Ovary (tissue), 7 donors: ENCODE measurements at regions not wholly inside any gene's neighbourhood (a gene's known extent, or its start where the extent isn't known, plus 50 kb on each side); places are given as distances from the start of the nearest gene placed in this dataset.

Experiments used
- DNase-seq, 5 donors: peaks; one replicate each; pipeline ENCODE4 v3.0.0-alpha.2; 2019 to 2020
- H3K27ac ChIP-seq, 2 donors: fragments of 200-600 bp; one replicate each; pipeline versions ENCODE4 v1.5.1 to v1.8.0; 2019 to 2022
- H3K27me3 ChIP-seq: fragments of 200-600 bp; one replicate; pipeline ENCODE4 v1.8.0; 2022
- H3K36me3 ChIP-seq: fragments of 200-600 bp; sonication (generic); one replicate; pipeline ENCODE4 v1.5.1; 2019
- H3K4me1 ChIP-seq: one replicate; pipeline ENCODE4 v1.8.1; 2013; ENCODE audit warnings: mild to moderate bottlenecking, moderate library complexity; ENCODE audit not compliant: insufficient read depth
- H3K4me3 ChIP-seq: fragments of 200-600 bp; sonication (generic); one replicate; pipeline ENCODE4 v1.5.1; 2017
- H3K9me3 ChIP-seq, 2 donors: fragments of 200-600 bp in 1 of 2; sonication (generic) in 1 of 2; one replicate each; pipeline versions ENCODE4 v1.5.1 to v1.8.1; 2013 to 2019; ENCODE audit warnings: mild to moderate bottlenecking in 1 of 2, moderate library complexity in 1 of 2
- CTCF ChIP-seq, 3 donors: fragments of 450-650 bp in 2 of 3; fragments of 200-600 bp in 1 of 3; IDR thresholded peaks; one replicate each; pipeline versions ENCODE4 v1.5.1 to v1.8.0; 2016 to 2022; ENCODE audit warnings: antibody characterized with exemption in 3 of 3, mild to moderate bottlenecking in 1 of 3
- EP300 ChIP-seq: sonication (generic); formaldehyde crosslinking; IDR thresholded peaks from one replicate; pipeline ENCODE4 v1.6.1; 2017; ENCODE audit warnings: antibody characterized with exemption
- POLR2A ChIP-seq: fragments of 450-650 bp; IDR thresholded peaks from one replicate; pipeline ENCODE4 v1.6.1; 2017; ENCODE audit warnings: antibody characterized with exemption, mild to moderate bottlenecking, moderate library complexity
- WGBS, 3 donors: extraction: QIAGEN DNeasy Blood & Tissue Kit in 1 of 3; methylation state at CpG; one replicate each; pipeline versions ENCODE4 v1.1.5 to v1.1.7; 2013 to 2017; 5-methylcytosine and 5-hydroxymethylcytosine counted together
- intact Hi-C, 4 donors: fragments of 100-400 bp; cut with DNase I; formaldehyde crosslinking; loops; one replicate each; pipeline versions ENCODE4 v1.11.0 to v1.15.1; 2022 to 2023
- donor health status: DM: no; HTN: no; CAD: no; lungs with moderate emphysema.
- donor health status: DM: no; HTN: no; CAD: no.
- donor health status: Bipolar disorder and iron deficiency.
- donor health status: DM: no; HTN: no; CAD: no.
- donor health status: DM: yes; HTN: yes; CAD: no.

- Histone ChIP-seq H3K4me1 (no peaks in the 10 kb centered on the region), H3K4me3 (no peak overlapping the region), H3K9me3 (peaks cover 0 to 4% of the 10 kb centered on the region in 2 donors), H3K36me3 (no peaks in the 10 kb centered on the region), H3K27ac (no peak overlapping the region), H3K27me3 (no peaks in the 10 kb centered on the region)
- no peak for DNase-seq
- 29 to 40% (median 37%) methylated on average over 3 of the region's 3 CpGs for WGBS, 3 donors
- TF ChIP-seq EP300 (no peak), POLR2A (no peak), CTCF (IDR thresholded peaks at IDR 0.05) (no peak)
- intact Hi-C loops = no loop called here
Measured at GRCh38 chr1:201769966-201770365, 59.0 kb upstream of the IPO9 start.

GRCh38 chr1:201771466-201771865, 57.5 kb upstream of the IPO9 start:
- Histone ChIP-seq H3K4me3 (no peak overlapping the region), H3K27me3 (no peaks in the 10 kb centered on the region), H3K4me1 (no peaks in the 10 kb centered on the region), H3K36me3 (no peaks in the 10 kb centered on the region), H3K27ac (no peak overlapping the region), H3K9me3 (peaks cover 0 to 4% of the 10 kb centered on the region in 2 donors)
- TF ChIP-seq EP300 (no peak), CTCF (IDR thresholded peaks at IDR 0.05) (no peak), POLR2A (no peak)
- DNase-seq = no peak
- 93 to 97% (median 94%) methylated on average over 2 of the region's 2 CpGs for WGBS, 3 donors
- intact Hi-C loops = no loop called here

- intact Hi-C loops = no loop called here
- Histone ChIP-seq H3K36me3 (no peaks in the 10 kb centered on the region), H3K4me1 (no peaks in the 10 kb centered on the region), H3K27ac (no peak overlapping the region), H3K27me3 (no peaks in the 10 kb centered on the region), H3K9me3 (peaks cover 0 to 4% of the 10 kb centered on the region in 2 donors), H3K4me3 (no peak overlapping the region)
- no peak for DNase-seq
- TF ChIP-seq POLR2A = no peak
- TF ChIP-seq EP300 = no peak
- no peak for TF ChIP-seq CTCF (IDR thresholded peaks at IDR 0.05)
- 90 to 96% (median 92%) methylated on average over 1 of the region's 1 CpG for WGBS, 3 donors
Measured at GRCh38 chr1:201772178-201772577, 56.8 kb upstream of the IPO9 start.

- WGBS, 3 donors = 83 to 86% (median 84%) methylated on average over 4 of the region's 4 CpGs
- Histone ChIP-seq H3K9me3 (peaks cover 0 to 4% of the 10 kb centered on the region in 2 donors), H3K27me3 (no peaks in the 10 kb centered on the region), H3K4me3 (no peak overlapping the region), H3K27ac (no peak overlapping the region), H3K36me3 (no peaks in the 10 kb centered on the region), H3K4me1 (no peaks in the 10 kb centered on the region)
- no peak for DNase-seq
- intact Hi-C loops = no loop called here
- TF ChIP-seq CTCF (IDR thresholded peaks at IDR 0.05) (no peak), EP300 (no peak), POLR2A (no peak)
Measured at GRCh38 chr1:201773764-201774163, 55.2 kb upstream of the IPO9 start.
